Stimulated activated CD8-positive, alpha-beta memory T cell treated with anti-CD3 and anti-CD28 coated beads, Interleukin-15, amount 100 ng/mL, for 1 hour (primary cell): ENCODE measurements at regions not wholly inside any gene's neighbourhood (a gene's known extent, or its start where the extent isn't known, plus 50 kb on each side); places are given as distances from the start of the nearest gene placed in this dataset.

Experiments used
- DNase-seq: peaks from one replicate; pipeline ENCODE4 v3.0.0-alpha.2; 2020; ENCODE audit warnings: low read depth

DNA sequence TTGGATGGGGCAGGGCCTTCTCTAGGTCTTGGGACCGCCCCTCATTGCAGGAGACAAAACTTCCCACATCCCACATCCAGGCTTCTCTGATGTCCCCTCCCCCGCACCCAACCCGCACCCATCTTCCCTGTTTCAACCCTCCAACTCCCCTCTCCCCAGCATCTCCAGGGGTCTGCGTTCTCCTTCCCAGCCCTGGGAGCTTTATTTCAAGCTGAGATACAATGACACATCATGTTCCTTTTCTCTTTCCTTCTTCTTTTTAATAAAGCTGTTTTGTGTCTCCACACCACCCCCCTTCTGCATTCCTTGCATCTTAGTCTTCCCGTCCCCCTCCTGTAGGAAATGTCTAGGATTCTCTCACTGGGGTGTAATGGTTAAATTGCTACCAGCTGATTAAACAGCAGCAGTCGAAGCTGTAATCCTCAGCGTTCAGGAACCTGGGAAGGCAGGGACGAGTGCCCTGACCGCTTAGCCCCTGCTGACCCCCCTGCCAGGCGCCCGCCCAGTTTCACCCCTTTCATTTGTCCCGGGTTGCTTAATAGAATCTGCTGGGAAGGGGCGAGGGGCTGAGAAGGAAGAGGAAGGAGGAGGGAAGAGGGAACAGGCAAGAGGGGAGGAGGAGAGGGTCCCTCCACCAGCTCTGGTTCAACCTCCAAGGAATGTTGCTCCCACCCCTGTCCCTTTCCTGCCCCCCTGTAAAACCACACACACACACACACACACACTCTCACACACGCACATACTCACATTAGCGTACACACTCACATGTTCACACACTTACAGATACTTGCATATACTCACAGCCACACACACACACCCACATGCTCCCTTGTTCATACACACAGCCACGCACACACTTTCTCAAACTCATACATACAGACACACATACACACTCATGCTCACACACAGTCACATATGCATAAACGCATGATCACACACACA lies 104.5 kb upstream of the MED13L start:
- no peak for DNase-seq

- DNase-seq, result no peak
Observed at GRCh38 chr12:116382686-116383530, 105.4 kb upstream of the MED13L start.

DNA sequence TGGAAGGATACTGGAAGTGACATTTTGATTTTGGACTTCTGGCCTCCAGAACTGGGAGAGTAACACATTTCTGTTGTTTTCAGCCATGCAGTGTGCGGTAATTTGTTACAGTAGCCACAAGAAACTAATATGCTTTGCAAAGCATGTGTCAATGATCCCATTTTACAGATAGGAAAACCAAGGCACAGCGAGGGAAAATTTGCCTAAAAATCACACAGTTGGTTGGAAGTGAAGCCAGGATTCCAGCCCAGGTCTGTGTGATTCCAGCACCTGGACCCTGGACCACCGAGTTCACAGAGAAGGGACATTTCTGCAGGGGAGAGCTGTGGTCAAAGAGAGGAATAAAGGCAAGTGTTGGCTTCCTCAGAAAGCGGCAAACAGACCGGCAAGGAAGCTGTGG lies 106.7 kb upstream of the MED13L start:
- DNase-seq, result no peak

GRCh38 chr12:116384691-116385485 lies 107.4 kb upstream of the MED13L start:
- DNase-seq, result no peak

GRCh38 chr12:116385486-116386217 lies 108.2 kb upstream of the MED13L start:
- DNase-seq, result no peak

- no peak for DNase-seq
Observed at GRCh38 chr12:116389326-116389725, 111.8 kb upstream of the MED13L start.

- no peak for DNase-seq
Observed at GRCh38 chr12:116389990-116390389, 112.5 kb upstream of the MED13L start.

DNA sequence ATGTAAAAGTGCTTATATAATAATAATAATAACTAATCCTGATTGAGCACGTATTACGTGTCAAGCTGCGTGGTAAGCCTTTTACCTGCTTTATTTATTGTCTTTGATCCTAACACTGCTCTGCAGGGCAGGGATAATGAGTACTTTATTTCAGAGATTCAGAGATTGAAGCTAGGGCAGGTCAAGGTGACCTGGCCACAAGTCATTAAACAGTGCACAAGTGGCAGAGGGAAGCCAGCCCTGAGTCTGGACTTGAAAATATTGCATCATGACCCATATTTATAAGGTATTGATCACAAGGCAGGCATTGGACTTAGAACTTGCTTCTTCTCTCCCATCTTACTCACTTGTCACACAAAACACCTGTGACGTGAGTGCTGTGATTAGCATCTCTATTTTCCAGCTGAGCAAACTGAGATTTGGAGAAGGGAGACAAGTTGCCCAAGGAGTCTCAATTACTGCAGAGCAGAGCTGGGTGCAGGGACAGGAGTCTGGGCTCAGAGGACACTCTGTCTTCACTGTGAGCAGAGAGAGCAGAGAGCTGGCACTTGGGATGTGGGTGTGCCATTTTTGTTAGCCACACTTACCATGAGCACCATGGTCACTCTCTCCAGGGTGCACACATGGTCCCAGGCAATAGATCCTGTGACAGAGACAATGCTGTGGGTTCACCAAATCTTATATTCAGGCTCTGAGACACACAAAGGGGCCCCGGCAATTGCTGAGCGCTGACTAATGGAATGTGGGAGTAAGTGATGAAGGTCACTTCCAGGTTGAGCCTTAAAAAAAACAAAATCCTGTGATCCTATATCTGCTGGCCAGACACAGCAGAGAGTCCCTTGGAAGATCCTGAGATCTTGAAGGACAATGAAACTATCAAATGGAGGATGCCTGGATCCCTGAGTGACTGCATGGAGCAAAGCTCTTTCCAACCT lies 113.2 kb upstream of the MED13L start:
- no peak for DNase-seq

- no peak for DNase-seq
Observed at GRCh38 chr12:116391501-116391900, 114.0 kb upstream of the MED13L start.

DNA sequence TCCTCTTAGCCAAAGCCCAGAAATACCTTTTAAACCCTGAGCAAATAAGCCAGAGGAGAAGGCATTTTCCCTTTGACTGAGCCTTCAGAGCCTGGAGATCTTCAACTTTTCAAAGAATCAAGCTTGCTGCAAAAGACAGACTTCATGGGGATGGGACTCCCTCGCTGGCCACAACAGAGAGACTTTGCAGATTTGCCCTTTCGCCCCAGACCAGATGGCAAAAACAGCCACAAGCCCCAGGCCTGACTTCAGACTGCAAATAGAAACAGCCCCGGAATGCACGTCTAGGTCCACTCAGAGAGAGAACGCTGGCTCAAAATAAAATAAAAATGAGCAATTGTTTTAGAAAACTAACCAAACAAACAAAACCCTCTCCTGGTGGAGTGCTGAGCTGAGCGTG lies 114.6 kb upstream of the MED13L start:
- no peak for DNase-seq

GRCh38 chr12:116393255-116393654 lies 115.8 kb upstream of the MED13L start:
- DNase-seq, result no peak

DNA sequence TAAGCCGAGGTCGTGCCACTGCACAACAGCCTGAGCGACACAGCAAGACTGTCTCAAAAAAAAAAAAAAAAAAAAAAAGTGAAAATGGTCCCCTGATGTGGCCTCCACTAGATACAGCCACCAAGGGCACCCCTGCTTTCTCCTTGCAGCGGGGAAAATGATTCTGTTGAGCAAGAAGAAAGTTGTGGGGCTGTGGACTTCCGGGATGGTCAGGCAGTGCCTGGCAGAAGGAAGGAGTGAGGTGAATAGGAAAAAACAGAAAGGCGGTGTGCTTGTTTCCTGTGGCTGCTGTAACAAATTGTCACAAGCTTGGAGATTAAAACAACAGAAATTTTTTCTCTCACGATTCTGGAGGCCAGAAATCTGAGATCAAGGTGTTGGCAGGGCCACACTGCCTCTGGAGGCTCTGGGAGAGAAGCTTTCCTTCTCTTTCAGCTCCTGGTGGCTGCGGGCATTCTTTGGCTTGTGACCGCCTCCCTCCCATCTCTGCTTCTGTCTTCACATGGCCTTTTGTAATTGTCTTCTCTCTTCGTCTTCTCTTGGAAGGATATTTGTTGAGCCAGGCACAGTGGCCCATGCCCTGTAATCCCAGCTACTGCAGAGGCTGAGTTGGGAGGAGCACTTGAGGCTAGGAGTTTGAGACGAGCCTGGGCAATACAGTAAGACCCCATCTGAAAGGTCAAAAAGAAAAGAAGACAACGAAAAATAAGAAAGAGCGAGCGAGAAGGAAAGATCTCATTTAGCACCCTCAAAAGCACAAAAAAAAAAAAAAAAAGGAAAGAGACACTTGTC lies 116.6 kb upstream of the MED13L start:
- DNase-seq, result no peak

DNA sequence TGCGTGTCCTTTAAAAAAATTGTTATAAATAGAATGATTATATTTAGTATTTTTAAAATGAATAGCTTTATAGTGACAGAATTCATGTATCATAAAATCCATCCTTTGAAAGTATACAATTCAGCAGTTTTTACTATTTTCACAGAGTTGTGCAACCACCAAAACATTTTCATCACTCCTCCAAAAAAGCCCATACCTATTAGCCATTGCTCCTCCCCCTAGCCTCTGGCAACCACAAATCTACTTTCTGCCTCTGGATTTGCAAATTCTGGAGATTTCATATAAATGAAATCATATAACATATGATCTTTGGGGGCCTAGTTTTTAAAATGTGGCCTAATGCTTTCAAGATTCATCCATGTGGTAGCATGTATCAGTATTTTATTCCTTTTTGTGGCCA lies 117.9 kb upstream of the MED13L start:
- no peak for DNase-seq

DNA sequence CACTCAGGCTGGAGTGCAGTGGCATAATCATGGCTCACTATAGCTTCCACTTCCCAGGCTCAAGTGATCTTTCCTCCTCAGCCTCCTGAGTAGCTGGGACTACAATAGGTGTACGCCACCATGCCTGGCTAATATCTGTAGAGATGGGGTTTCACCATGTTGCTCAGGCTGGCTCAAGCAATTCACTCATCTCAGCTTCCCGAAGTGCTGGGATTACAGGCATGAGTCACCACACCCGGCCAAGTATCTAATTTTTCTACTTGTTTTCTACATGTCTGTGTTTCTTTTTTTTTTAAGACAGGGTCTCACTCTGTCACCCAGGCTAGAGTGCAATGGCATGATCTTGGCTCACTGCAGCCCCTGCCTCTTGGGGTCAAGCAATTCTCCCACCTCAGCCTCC lies 119.7 kb upstream of the MED13L start:
- DNase-seq, result no peak

GRCh38 chr12:116398193-116398592 lies 120.7 kb upstream of the MED13L start:
- no peak for DNase-seq

GRCh38 chr12:116399055-116399454 lies 121.6 kb upstream of the MED13L start:
- DNase-seq, result no peak

DNA sequence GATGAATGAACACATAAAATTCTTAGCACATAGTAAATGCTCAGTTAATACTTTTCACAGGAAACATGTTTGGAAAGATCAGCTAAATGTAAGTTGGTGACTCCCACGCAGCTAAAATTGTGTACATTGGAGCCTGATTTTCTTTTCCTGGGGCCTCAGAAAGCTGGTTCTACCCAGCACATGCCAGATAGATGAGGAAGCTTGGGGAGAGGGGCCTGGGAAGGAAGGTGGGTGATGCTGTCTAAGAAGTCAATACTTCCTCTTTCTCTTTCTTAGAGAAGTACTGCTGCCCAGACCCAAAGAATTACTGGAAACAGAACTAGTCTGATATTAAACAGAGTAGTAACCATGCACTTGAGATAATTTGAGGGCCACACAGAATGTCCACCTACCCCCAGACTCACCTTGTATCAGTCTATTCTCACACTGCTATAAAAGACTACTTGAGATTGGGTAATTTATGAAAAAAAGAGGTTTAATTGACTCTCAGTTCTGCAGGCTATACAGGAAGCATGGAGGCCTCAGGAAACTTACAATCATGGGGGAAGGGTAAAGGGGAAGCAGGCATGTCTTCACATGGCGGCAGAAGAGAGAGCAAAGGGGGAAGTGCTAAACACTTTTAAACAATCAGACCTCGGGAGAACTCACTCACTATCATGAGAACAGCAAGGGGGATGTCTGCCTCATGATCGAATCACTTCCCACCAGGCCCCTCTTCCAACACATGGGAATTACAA lies 123.3 kb upstream of the MED13L start:
- no peak for DNase-seq

DNA sequence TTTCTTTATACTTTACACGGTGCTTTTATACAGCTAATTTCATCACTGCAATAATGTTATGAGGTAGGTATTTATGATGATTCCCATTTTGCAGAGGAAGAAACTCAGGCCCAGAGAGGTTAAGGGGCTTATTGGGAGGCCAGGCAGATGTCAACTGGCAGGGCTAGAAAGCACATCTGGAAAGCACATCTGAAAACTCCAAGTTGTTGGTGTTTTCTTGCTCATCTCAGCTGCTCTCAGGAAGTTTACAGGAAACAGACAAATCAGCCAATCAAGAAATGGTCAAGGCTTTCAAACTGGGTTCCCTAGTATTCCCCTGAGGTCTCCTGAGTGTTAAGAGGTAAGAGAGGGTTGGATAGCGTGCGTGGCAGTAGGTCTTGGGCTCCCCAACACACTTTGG lies 124.1 kb upstream of the MED13L start:
- no peak for DNase-seq
